ENCODE measurements at regions not wholly inside any gene's neighbourhood (a gene's known extent, or its start where the extent isn't known, plus 50 kb on each side); places are given as distances from the start of the nearest gene placed in this dataset.

- TF ChIP-seq CTCF (conservative IDR thresholded peaks at IDR 0.05 in 1 of 2, IDR thresholded peaks at IDR 0.05 in 1 of 2; ENCODE audit: extremely low read depth in 1 of 2, insufficient read depth in 1 of 2, low read depth in 1 of 2, low read length in 2 of 2) (no peak), EZH2 (IDR thresholded peaks at IDR 0.05; ENCODE audit: borderline replicate concordance, low read length) (no peak)
Measured at GRCh38 chr9:111253742-111254437, 76.1 kb downstream of the OR2K2 start.

Measured in mammary epithelial cell (primary cell).